ENCODE measurements at regions not wholly inside any gene's neighbourhood (a gene's known extent, or its start where the extent isn't known, plus 50 kb on each side); places are given as distances from the start of the nearest gene placed in this dataset.

DNA sequence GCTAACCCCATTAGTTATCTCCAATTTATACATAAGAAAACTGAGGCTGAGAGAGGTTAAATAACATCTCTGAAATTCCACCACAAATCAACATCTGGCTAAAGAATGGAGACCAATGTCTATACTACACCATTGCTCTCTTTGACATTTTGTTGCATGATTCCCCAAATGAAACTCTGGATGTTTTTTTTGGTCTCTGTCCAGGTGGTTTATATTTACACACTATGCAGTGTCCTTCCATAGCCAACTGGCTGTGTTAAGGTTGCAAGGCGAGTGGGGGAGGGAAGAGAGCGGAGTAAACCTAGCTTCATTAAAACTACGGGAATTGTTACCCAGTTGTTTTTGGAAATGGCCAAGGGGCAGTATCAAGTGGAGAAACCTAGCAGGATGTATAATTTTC lies 67.2 kb downstream of the KIF4B start:
- no peak for ATAC-seq (ENCODE audit: low FRiP score in 2 of 2)
- Histone ChIP-seq H3K36me3 (no peaks in the 10 kb centered on the region), H3K4me1 (no peaks in the 10 kb centered on the region), H3K9me3 (no peaks in the 10 kb centered on the region), H3K27ac (no peak overlapping the region), H3K27me3 (no peaks in the 10 kb centered on the region), H3K4me3 (no peak overlapping the region)
- TF ChIP-seq POLR2A (IDR thresholded peaks at IDR 0.05) (no peak), POLR2AphosphoS5 (IDR thresholded peaks at IDR 0.05) (no peak), EP300 (IDR thresholded peaks at IDR 0.05) (no peak)
- TF ChIP-seq, protein P1, sequence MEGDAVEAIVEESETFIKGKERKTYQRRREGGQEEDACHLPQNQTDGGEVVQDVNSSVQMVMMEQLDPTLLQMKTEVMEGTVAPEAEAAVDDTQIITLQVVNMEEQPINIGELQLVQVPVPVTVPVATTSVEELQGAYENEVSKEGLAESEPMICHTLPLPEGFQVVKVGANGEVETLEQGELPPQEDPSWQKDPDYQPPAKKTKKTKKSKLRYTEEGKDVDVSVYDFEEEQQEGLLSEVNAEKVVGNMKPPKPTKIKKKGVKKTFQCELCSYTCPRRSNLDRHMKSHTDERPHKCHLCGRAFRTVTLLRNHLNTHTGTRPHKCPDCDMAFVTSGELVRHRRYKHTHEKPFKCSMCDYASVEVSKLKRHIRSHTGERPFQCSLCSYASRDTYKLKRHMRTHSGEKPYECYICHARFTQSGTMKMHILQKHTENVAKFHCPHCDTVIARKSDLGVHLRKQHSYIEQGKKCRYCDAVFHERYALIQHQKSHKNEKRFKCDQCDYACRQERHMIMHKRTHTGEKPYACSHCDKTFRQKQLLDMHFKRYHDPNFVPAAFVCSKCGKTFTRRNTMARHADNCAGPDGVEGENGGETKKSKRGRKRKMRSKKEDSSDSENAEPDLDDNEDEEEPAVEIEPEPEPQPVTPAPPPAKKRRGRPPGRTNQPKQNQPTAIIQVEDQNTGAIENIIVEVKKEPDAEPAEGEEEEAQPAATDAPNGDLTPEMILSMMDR (IDR thresholded peaks at IDR 0.05): no peak
- no peak for DNase-seq
- WGBS, 2 donors: 75 to 80% methylated on average over 3 of the region's 3 CpGs

DNA sequence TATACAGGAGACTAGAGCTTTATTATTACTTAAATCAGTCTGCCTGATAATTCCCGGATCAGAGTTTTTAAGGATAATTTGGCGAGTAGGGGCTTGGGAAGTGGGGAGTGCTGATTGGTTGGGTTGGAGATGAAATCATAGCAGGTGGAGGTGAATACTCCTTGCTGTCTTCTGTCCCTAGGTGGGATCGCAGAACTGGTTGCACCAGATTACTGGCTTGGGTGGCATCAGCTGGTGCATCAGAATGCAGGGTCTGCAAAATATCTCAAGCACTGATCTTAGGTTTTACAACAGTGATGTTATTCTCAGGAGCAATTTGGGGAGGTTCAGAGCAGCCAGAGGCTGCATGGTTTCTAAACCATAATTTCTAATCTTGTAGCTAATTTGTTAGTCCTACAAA lies 68.1 kb downstream of the KIF4B start:
- no peaks in the 10 kb centered on the region for H3K36me3 ChIP-seq
- H3K4me3 ChIP-seq: no peak overlapping the region
- no peaks in the 10 kb centered on the region for H3K27me3 ChIP-seq
- DNase-seq (no peak), ATAC-seq (ENCODE audit: low FRiP score in 2 of 2) (no peak)
- WGBS, 2 donors: 91 to 96% methylated on average over 3 of the region's 3 CpGs
- no peak overlapping the region for H3K27ac ChIP-seq
- H3K9me3 ChIP-seq: no peaks in the 10 kb centered on the region
- H3K4me1 ChIP-seq: no peaks in the 10 kb centered on the region
- TF ChIP-seq POLR2AphosphoS5 (IDR thresholded peaks at IDR 0.05) (no peak), POLR2A (IDR thresholded peaks at IDR 0.05) (no peak), EP300 (IDR thresholded peaks at IDR 0.05) (no peak)
- TF ChIP-seq, protein P1 (IDR thresholded peaks at IDR 0.05): no peak

DNA sequence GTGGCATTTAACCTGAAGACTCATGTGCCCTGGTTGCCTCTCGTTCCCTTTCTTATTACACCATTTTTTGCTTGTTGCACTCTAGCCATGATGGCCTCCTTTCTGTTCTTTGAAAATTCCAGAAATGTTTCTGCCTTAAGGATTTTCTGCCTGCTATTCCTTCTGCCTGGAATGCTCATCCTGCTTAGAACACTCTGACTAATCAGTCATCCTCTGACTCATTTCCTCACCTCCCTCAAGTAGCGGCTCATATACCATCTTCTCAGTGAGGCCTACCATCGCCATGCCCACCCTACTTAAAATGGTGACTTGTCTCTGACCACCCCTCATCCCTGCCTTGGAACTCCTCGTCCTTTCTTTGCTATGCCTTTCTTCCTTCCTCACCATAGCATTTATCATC lies 68.8 kb downstream of the KIF4B start:
- Histone ChIP-seq H3K4me3 (no peak overlapping the region), H3K27me3 (no peaks in the 10 kb centered on the region), H3K9me3 (no peaks in the 10 kb centered on the region), H3K36me3 (no peaks in the 10 kb centered on the region), H3K27ac (no peak overlapping the region), H3K4me1 (no peaks in the 10 kb centered on the region)
- TF ChIP-seq EP300 (IDR thresholded peaks at IDR 0.05) (no peak), POLR2AphosphoS5 (IDR thresholded peaks at IDR 0.05) (no peak), POLR2A (IDR thresholded peaks at IDR 0.05) (no peak)
- TF ChIP-seq, protein P1 (IDR thresholded peaks at IDR 0.05): no peak
- DNase-seq (no peak), ATAC-seq (ENCODE audit: low FRiP score in 2 of 2) (no peak)
- WGBS, 2 donors: 69 to 76% methylated on average over 4 of the region's 4 CpGs

DNA sequence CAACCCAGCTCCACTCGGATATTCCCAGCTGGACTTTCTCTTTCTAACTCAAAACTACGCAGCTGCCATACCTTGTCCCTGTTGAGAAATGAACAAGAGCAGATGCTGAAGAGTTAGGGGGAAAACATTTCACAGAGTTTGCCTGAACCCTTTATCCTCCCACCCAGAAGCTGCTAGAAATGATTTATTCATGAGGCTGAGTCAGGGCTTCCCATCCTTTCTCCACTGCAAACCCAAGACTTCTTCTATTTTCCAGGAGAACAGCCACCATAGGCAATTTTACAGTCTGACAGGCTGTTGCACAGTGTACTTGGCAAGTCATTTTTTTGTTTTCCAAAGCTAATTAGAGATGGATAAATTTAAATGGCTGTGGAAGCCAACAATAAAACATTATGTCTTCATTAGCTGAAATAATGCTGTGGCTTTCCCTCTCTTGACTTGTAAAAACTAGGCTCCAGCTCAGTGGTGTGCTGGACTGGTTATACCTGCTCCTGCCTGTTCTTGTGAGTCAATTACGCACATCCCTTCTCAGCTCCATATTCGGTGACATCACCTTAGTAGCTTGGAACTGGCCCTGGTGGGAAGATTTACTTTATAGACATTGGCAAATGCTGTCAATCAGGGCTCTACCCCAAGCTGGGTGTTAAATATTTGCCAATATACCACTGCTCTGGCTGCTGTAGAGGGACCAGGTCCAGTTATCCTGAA lies 71.9 kb downstream of the KIF4B start:
- no peaks in the 10 kb centered on the region for H3K36me3 ChIP-seq
- H3K27me3 ChIP-seq: no peaks in the 10 kb centered on the region
- H3K4me3 ChIP-seq: no peak overlapping the region
- ATAC-seq (ENCODE audit: low FRiP score in 2 of 2) (no peak), DNase-seq (no peak)
- 79 to 83% methylated on average over 4 of the region's 4 CpGs for WGBS, 2 donors
- H3K4me1 ChIP-seq: no peaks in the 10 kb centered on the region
- no peaks in the 10 kb centered on the region for H3K9me3 ChIP-seq
- TF ChIP-seq POLR2AphosphoS5 (IDR thresholded peaks at IDR 0.05) (no peak), EP300 (IDR thresholded peaks at IDR 0.05) (no peak), POLR2A (IDR thresholded peaks at IDR 0.05) (no peak)
- TF ChIP-seq, protein P1 (IDR thresholded peaks at IDR 0.05): no peak
- H3K27ac ChIP-seq: no peak overlapping the region

DNA sequence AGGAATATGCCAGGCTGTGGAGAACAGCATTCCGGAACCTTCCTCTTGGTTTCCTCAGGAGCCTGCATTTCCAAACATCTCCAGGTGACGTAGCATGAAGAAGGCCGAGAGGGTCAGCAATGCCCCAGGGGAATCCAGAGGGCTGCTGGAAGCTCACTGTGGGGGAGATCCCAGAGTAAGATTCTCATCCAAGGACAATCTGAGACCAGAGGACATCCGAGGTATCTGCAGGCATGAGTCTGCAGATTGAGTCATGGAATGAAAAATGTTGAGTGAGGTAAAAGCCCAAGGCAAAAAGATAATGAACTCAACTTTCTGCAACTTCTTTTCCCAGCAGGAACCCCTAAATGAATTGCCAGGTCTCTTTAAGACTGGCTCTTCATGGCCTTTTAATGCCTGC lies 73.5 kb downstream of the KIF4B start:
- Histone ChIP-seq H3K36me3 (no peaks in the 10 kb centered on the region), H3K27ac (no peak overlapping the region), H3K4me3 (no peak overlapping the region), H3K27me3 (no peaks in the 10 kb centered on the region), H3K4me1 (no peaks in the 10 kb centered on the region), H3K9me3 (no peaks in the 10 kb centered on the region)
- DNase-seq: no peak
- ATAC-seq (ENCODE audit: low FRiP score in 2 of 2): no peak
- TF ChIP-seq POLR2AphosphoS5 (IDR thresholded peaks at IDR 0.05): no peak
- TF ChIP-seq, protein P1 (IDR thresholded peaks at IDR 0.05): no peak
- TF ChIP-seq POLR2A (IDR thresholded peaks at IDR 0.05): no peak
- no peak for TF ChIP-seq EP300 (IDR thresholded peaks at IDR 0.05)
- 89 to 90% methylated on average over 4 of the region's 4 CpGs for WGBS, 2 donors
